T-cell (primary cell): ENCODE measurements at regions not wholly inside any gene's neighbourhood (a gene's known extent, or its start where the extent isn't known, plus 50 kb on each side); places are given as distances from the start of the nearest gene placed in this dataset.

ENCODE experiments used
- ATAC-seq, 4 experiments: fragments of 200-7000 bp in 3 of 4; fragments of 150-1000 bp in 1 of 4; cut with Tn5 transposase; replicated peaks in 1 of 4; 1 replicate in 3 of 4; 2 replicates in 1 of 4; pipeline ENCODE4 v1.10.0; 2021; ENCODE audit warnings: moderate library complexity in 3 of 4, mild to moderate bottlenecking in 2 of 4, moderate number of reproducible peaks in 1 of 4
- CTCF ChIA-PET, 2 donors: fragments of 300-600 bp; sonication (Branson Sonifier 250); formaldehyde crosslinking; loops; one replicate each; lab custom pipeline; 2022; ENCODE audit warnings: antibody characterized with exemption in 2 of 2; lab: Charles Lee
- POLR2A ChIA-PET, 2 donors: fragments of 300-600 bp; sonication (Branson Sonifier 250); formaldehyde crosslinking; loops; one replicate each; lab custom pipeline; 2022; ENCODE audit warnings: antibody characterized with exemption in 2 of 2; lab: Charles Lee
- DNase-seq, 35 experiments: peaks; one replicate each; pipeline versions ENCODE4 v3.0.0 to v3.0.0-alpha.2; 2013 to 2023
- H3K27ac ChIP-seq: one replicate; pipeline ENCODE4 v1.5.1; 2013; ENCODE audit warnings: low read length
- H3K27me3 ChIP-seq, 2 experiments: replicated peaks in 1 of 2; 1 replicate in 1 of 2; 2 replicates in 1 of 2; pipeline versions ENCODE4 v1.6.1 to v1.7.0; 2013; ENCODE audit warnings: low read length in 1 of 2, mixed read lengths in 1 of 2; ENCODE audit not compliant: control insufficient read depth in 2 of 2, insufficient read depth in 2 of 2; ENCODE audit errors: extremely low read depth in 1 of 2
- H3K36me3 ChIP-seq, 2 donors: 1 replicate in 1 of 2; 2 replicates in 1 of 2; pipeline versions ENCODE4 v1.6.1 to v1.7.0; 2013; ENCODE audit warnings: low read length in 1 of 2; ENCODE audit not compliant: control insufficient read depth in 2 of 2, insufficient read depth in 1 of 2; ENCODE audit errors: extremely low read depth in 1 of 2
- H3K4me1 ChIP-seq, 2 experiments: 1 replicate in 1 of 2; 2 replicates in 1 of 2; pipeline versions ENCODE4 v1.6.1 to v1.7.0; 2013; ENCODE audit warnings: low read length in 2 of 2, mixed read lengths in 1 of 2; ENCODE audit not compliant: insufficient read depth in 2 of 2, control insufficient read depth in 1 of 2; ENCODE audit errors: extremely low read depth in 1 of 2
- H3K4me3 ChIP-seq, 2 donors: 1 replicate in 1 of 2; 2 replicates in 1 of 2; pipeline versions ENCODE4 v1.5.1 to v1.7.0; 2013; ENCODE audit warnings: mild to moderate bottlenecking in 2 of 2, low read length in 1 of 2, moderate library complexity in 1 of 2; ENCODE audit not compliant: control insufficient read depth in 1 of 2; ENCODE audit errors: extremely low read depth in 1 of 2
- H3K9me3 ChIP-seq: 2 replicates; pipeline ENCODE4 v1.7.0; 2013
- H3K27ac Mint-ChIP-seq, 2 donors: one replicate each; pipeline ENCODE4 v1.8.0; 2020 to 2021; ENCODE audit warnings: mild to moderate bottlenecking in 2 of 2, mixed read lengths in 2 of 2
- H3K27me3 Mint-ChIP-seq, 2 donors: one replicate each; pipeline ENCODE4 v1.8.0; 2021 to 2022; ENCODE audit warnings: mixed read lengths in 2 of 2
- H3K36me3 Mint-ChIP-seq: one replicate; pipeline ENCODE4 v1.8.0; 2021; ENCODE audit warnings: mixed read lengths
- H3K4me1 Mint-ChIP-seq, 3 donors: one replicate each; pipeline ENCODE4 v1.8.0; 2020 to 2022; ENCODE audit warnings: mixed read lengths in 3 of 3, mild to moderate bottlenecking in 1 of 3
- H3K4me3 Mint-ChIP-seq, 3 donors: one replicate each; pipeline ENCODE4 v1.8.0; 2020 to 2022; ENCODE audit warnings: mild to moderate bottlenecking in 3 of 3, mixed read lengths in 3 of 3, moderate library complexity in 3 of 3
- H3K9me3 Mint-ChIP-seq, 3 donors: one replicate each; pipeline ENCODE4 v1.8.0; 2020 to 2022; ENCODE audit warnings: mixed read lengths in 3 of 3
- WGBS: methylation state at CpG from one replicate; pipeline ENCODE4 v1.1.5; 2013; ENCODE audit warnings: missing lambda C conversion rate; ENCODE audit not compliant: insufficient coverage; 5-methylcytosine and 5-hydroxymethylcytosine counted together

DNA sequence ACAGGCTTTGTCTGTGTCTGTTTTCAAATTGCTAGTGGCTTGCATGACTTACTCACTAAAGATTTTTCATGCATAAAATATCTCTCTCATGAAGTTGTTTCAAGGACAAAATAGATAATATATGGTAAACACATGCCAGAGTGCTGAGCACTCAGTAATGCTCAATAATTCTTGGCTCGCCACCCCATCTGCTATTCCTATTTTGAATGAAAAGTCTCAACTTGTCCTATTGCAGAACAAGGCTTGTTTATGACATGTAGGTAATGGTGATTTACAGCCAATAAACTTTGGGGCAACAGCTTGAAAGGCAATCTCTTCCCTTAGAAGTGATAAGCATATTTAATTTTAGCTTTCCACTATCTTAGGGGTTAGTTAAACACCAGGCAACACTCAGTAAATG lies 789.0 kb upstream of the ROBO1 start:
- no peaks in the 10 kb centered on the region for H3K27me3 Mint-ChIP-seq
- no peak overlapping the region for H3K4me3 ChIP-seq
- WGBS = no CpG with 5 or more reads among the region's 1 CpG
- ChIA-PET POLR2A (no interaction called here), CTCF (no interaction called here)
- no peak for ATAC-seq
- H3K27ac ChIP-seq = no peak overlapping the region
- H3K27ac Mint-ChIP-seq = no peak overlapping the region
- no peaks in the 10 kb centered on the region for H3K36me3 Mint-ChIP-seq
- no peaks in the 10 kb centered on the region for H3K27me3 ChIP-seq
- H3K9me3 ChIP-seq = no peaks in the 10 kb centered on the region
- H3K4me1 ChIP-seq = no peaks in the 10 kb centered on the region
- H3K9me3 Mint-ChIP-seq = peaks cover 20 to 40% (median 20%) of the 10 kb centered on the region in 3 donors
- no peaks in the 10 kb centered on the region for H3K4me1 Mint-ChIP-seq
- no peaks in the 10 kb centered on the region for H3K36me3 ChIP-seq
- no peak for DNase-seq
- no peak overlapping the region for H3K4me3 Mint-ChIP-seq

DNA sequence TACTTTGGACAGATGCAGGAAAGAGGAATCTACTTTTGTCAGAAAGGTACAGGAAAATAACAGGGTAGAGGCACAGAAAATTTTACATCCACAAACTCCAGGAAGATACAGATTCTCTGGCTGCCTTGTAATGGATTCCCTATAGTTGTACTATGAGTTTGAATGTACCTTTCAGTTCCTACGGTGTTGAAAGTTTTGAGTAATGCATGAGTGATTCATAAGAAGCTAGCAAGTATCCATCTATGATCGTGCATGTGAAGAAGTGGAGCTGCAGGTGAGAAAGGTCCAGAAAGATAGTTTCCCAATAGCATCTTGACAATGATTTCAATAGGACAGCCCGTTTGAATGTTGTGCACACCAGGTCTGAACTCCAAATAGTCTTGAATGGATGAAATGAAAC lies 786.5 kb upstream of the ROBO1 start:
- ATAC-seq = no peak
- Mint-ChIP-seq H3K27ac (no peak overlapping the region), H3K27me3 (no peaks in the 10 kb centered on the region), H3K4me3 (no peak overlapping the region), H3K36me3 (no peaks in the 10 kb centered on the region), H3K4me1 (no peaks in the 10 kb centered on the region), H3K9me3 (peaks cover 16 to 39% (median 18%) of the 10 kb centered on the region in 3 donors)
- H3K27me3 ChIP-seq = no peaks in the 10 kb centered on the region
- no peaks in the 10 kb centered on the region for H3K9me3 ChIP-seq
- ChIA-PET POLR2A (no interaction called here), CTCF (no interaction called here)
- H3K27ac ChIP-seq = no peak overlapping the region
- H3K4me3 ChIP-seq = no peak overlapping the region
- no peaks in the 10 kb centered on the region for H3K36me3 ChIP-seq
- WGBS = 62% methylated on average over 3 of the region's 3 CpGs
- no peak for DNase-seq
- no peaks in the 10 kb centered on the region for H3K4me1 ChIP-seq

DNA sequence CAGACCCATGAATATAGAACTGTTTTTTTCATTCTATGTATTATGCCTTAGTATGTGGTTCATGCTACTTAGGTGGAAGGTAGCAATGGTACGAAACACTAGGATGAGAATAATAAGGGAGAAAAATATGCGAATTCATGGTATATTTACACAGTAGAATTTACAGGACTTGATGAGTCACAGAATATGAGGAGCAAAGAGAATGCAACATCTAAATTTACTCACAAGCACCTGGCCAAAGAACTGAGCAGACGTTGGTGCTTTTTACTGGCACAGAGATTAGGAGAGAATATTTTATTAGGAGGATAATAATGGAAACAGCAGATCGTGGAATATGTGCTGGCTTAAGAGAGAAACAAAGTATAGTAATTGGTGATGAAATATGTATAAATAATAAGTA lies 785.4 kb upstream of the ROBO1 start:
- H3K27me3 Mint-ChIP-seq = no peaks in the 10 kb centered on the region
- ATAC-seq (no peak), DNase-seq (no peak)
- CTCF ChIA-PET = no interaction called here
- no peak overlapping the region for H3K27ac ChIP-seq
- H3K36me3 Mint-ChIP-seq = no peaks in the 10 kb centered on the region
- no peak overlapping the region for H3K27ac Mint-ChIP-seq
- no peaks in the 10 kb centered on the region for H3K36me3 ChIP-seq
- POLR2A ChIA-PET = no interaction called here
- no peaks in the 10 kb centered on the region for H3K27me3 ChIP-seq
- H3K4me3 Mint-ChIP-seq = no peak overlapping the region
- H3K4me3 ChIP-seq = no peak overlapping the region
- peaks cover 13 to 33% (median 18%) of the 10 kb centered on the region in 3 donors for H3K9me3 Mint-ChIP-seq
- H3K4me1 ChIP-seq = no peaks in the 10 kb centered on the region
- no peaks in the 10 kb centered on the region for H3K9me3 ChIP-seq
- H3K4me1 Mint-ChIP-seq = no peaks in the 10 kb centered on the region
- no CpG with 5 or more reads among the region's 4 CpGs for WGBS

DNA sequence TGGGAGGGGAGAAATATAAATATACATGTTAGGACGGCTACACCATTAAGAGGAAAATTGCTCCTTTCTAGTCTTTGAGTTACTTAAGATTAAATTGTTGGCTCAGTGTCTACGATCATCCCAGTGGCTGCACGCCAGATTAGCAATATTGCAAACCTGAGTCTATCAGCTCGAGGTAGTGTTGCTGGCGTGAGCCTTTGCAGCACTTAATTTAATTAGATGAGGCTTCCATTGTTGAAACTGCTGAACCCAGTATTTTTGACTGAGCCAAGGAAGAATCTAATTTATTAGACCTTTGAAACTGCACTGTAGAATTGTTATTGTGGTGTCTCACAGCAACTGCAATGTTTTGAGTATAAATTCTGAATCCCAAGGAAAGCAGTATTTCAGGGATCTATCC lies 782.4 kb upstream of the ROBO1 start:
- no peaks in the 10 kb centered on the region for H3K4me1 ChIP-seq
- Mint-ChIP-seq H3K36me3 (no peaks in the 10 kb centered on the region), H3K4me3 (no peak overlapping the region), H3K27me3 (no peaks in the 10 kb centered on the region), H3K9me3 (peaks cover 9 to 26% (median 15%) of the 10 kb centered on the region in 3 donors), H3K4me1 (no peaks in the 10 kb centered on the region), H3K27ac (no peak overlapping the region)
- H3K27me3 ChIP-seq = no peaks in the 10 kb centered on the region
- no peak overlapping the region for H3K27ac ChIP-seq
- no peak overlapping the region for H3K4me3 ChIP-seq
- ChIA-PET CTCF (no interaction called here), POLR2A (no interaction called here)
- no peak for ATAC-seq
- 91% methylated on average over 5 of the region's 5 CpGs for WGBS
- DNase-seq = no peak
- no peaks in the 10 kb centered on the region for H3K9me3 ChIP-seq
- no peaks in the 10 kb centered on the region for H3K36me3 ChIP-seq

DNA sequence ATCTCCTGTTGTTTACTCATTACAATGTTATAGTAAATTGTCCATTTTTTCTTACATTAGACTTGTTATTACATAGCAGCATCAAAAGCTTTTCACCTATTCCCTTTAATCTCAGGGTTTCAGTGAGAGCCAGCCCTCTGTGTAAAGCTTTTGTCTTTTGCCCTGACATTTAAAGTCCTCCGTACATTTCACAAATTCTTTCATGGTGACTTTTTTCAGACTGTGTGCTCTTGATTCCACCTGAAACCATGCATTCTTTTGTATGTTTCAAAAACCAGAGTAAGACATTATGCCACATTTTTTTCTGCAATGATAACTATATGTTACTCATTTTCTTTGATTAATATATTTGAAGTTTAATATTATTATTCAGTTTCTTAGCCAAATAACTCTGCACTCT lies 781.4 kb upstream of the ROBO1 start:
- CTCF ChIA-PET = no interaction called here
- Mint-ChIP-seq H3K4me3 (no peak overlapping the region), H3K4me1 (no peaks in the 10 kb centered on the region), H3K9me3 (peaks cover 8 to 27% (median 15%) of the 10 kb centered on the region in 3 donors), H3K36me3 (no peaks in the 10 kb centered on the region), H3K27me3 (no peaks in the 10 kb centered on the region), H3K27ac (no peak overlapping the region)
- H3K27me3 ChIP-seq = no peaks in the 10 kb centered on the region
- no peaks in the 10 kb centered on the region for H3K9me3 ChIP-seq
- WGBS = no CpG with 5 or more reads among the region's 1 CpG
- H3K4me1 ChIP-seq = no peaks in the 10 kb centered on the region
- H3K27ac ChIP-seq = no peak overlapping the region
- POLR2A ChIA-PET = no interaction called here
- H3K36me3 ChIP-seq = no peaks in the 10 kb centered on the region
- no peak for DNase-seq
- no peak for ATAC-seq
- no peak overlapping the region for H3K4me3 ChIP-seq

DNA sequence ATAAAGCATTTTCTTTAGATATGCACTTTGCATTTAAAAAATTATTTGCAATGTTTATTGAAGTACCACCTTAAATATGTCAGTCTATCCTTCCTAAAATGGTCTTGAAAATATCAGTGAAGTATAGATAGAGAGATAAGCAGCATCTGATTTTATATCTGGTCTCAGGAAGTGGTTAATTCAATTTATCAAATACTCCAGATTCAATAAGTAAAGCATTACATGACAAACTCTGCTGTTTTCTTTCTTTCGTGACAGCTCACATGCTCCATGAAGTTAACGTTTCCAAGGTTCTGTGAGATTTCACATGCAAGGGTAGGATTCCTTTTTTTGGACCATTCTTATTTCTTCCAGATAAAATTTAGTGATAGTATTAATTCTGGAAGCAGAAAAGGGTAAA lies 775.4 kb upstream of the ROBO1 start:
- Mint-ChIP-seq H3K4me3 (no peak overlapping the region), H3K36me3 (no peaks in the 10 kb centered on the region), H3K9me3 (peaks cover 0 to 19% (median 14%) of the 10 kb centered on the region in 3 donors), H3K4me1 (no peaks in the 10 kb centered on the region), H3K27ac (no peak overlapping the region), H3K27me3 (no peaks in the 10 kb centered on the region)
- Histone ChIP-seq H3K27ac (no peak overlapping the region), H3K27me3 (no peaks in the 10 kb centered on the region), H3K4me1 (no peaks in the 10 kb centered on the region), H3K36me3 (no peaks in the 10 kb centered on the region), H3K4me3 (no peak overlapping the region), H3K9me3 (no peaks in the 10 kb centered on the region)
- DNase-seq = no peak
- ChIA-PET POLR2A (no interaction called here), CTCF (no interaction called here)
- whole genome bisulfite sequencing = no CpG with 5 or more reads among the region's 2 CpGs
- no peak for ATAC-seq

DNA sequence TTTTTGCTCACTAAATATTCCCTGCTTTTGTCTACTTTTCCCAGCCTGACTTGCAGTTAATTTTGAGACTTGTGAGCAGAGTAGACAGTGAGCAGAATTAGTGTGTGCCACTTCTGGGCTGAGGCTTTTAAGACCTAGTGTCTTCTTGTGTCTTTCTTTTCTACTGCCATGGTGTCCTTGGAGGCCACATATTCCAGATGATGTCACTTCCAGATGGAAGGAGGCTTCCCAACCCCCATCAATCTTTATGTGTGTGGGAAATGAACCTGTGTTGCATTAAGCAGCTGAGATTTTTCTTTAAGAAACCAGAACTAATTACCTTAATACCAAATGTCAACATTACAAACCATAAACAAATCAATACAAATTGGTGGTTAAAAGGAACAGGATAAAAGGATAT lies 774.7 kb upstream of the ROBO1 start:
- POLR2A ChIA-PET = no interaction called here
- Mint-ChIP-seq H3K4me3 (no peak overlapping the region), H3K36me3 (no peaks in the 10 kb centered on the region)

More for the DNA sequence above, 774.7 kb upstream of the ROBO1 start:
- no peaks in the 10 kb centered on the region for H3K4me1 Mint-ChIP-seq
- no peak for DNase-seq
- no peaks in the 10 kb centered on the region for H3K27me3 Mint-ChIP-seq
- no peak overlapping the region for H3K27ac Mint-ChIP-seq
- Histone ChIP-seq H3K4me1 (no peaks in the 10 kb centered on the region), H3K4me3 (no peak overlapping the region), H3K9me3 (no peaks in the 10 kb centered on the region), H3K27me3 (no peaks in the 10 kb centered on the region), H3K36me3 (no peaks in the 10 kb centered on the region), H3K27ac (no peak overlapping the region)
- CTCF ChIA-PET = no interaction called here
- H3K9me3 Mint-ChIP-seq = peaks cover 0 to 23% (median 19%) of the 10 kb centered on the region in 3 donors
- no peak for ATAC-seq
